ENCODE measurements at regions not wholly inside any gene's neighbourhood (a gene's known extent, or its start where the extent isn't known, plus 50 kb on each side); places are given as distances from the start of the nearest gene placed in this dataset.

- Histone ChIP-seq H3K27ac (no peak overlapping the region), H3K4me3 (no peak overlapping the region), H3K9me3 (ENCODE audit: low read depth) (no peaks in the 10 kb centered on the region), H3K4me1 (ENCODE audit: low read depth) (no peaks in the 10 kb centered on the region), H3K27me3 (no peaks in the 10 kb centered on the region), H3K36me3 (no peaks in the 10 kb centered on the region)
- TF ChIP-seq CTCF (IDR thresholded peaks at IDR 0.05; ENCODE audit: low read depth, low read length), result no peak
- DNase-seq (ENCODE audit: low read depth in 1 of 2, low spot score in 1 of 2), result no peak
Observed at GRCh38 chr2:8176887-8177286, 505.0 kb upstream of the ID2 start.

DNA sequence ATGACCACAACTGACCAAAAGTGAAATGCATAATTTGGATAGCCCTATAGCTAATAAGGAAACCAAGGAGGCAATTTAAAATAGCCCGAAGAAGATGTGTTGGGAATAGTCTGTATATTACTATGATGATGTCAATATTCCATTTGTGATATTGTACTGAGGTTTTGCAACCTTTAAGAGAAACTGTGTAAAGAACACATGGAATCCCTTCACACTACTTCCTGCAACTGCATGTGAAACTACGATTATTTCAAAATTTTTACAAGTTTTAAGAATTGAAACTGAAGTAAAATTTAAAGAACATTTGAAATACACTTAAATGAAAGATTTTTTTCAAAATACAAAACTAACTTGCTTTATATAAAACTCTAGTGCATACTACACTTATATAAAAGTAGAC, 504.3 kb upstream of the ID2 start:
- TF ChIP-seq CTCF (IDR thresholded peaks at IDR 0.05; ENCODE audit: low read depth, low read length), result no peak
- Histone ChIP-seq H3K27ac (no peak overlapping the region), H3K4me3 (no peak overlapping the region), H3K36me3 (no peaks in the 10 kb centered on the region), H3K4me1 (ENCODE audit: low read depth) (no peaks in the 10 kb centered on the region), H3K9me3 (ENCODE audit: low read depth) (no peaks in the 10 kb centered on the region), H3K27me3 (no peaks in the 10 kb centered on the region)
- DNase-seq (ENCODE audit: low read depth in 1 of 2, low spot score in 1 of 2), result no peak

- H3K9me3 ChIP-seq (ENCODE audit: low read depth), result no peaks in the 10 kb centered on the region
- H3K27me3 ChIP-seq, result no peaks in the 10 kb centered on the region
- H3K36me3 ChIP-seq, result no peaks in the 10 kb centered on the region
- no peak for DNase-seq (ENCODE audit: low read depth in 1 of 2, low spot score in 1 of 2)
- TF ChIP-seq CTCF (IDR thresholded peaks at IDR 0.05; ENCODE audit: low read depth, low read length), result no peak
- no peak overlapping the region for H3K27ac ChIP-seq
- no peaks in the 10 kb centered on the region for H3K4me1 ChIP-seq (ENCODE audit: low read depth)
- no peak overlapping the region for H3K4me3 ChIP-seq
Observed at GRCh38 chr2:8178911-8179310, 502.9 kb upstream of the ID2 start.

- no peaks in the 10 kb centered on the region for H3K9me3 ChIP-seq (ENCODE audit: low read depth)
- H3K27me3 ChIP-seq, result no peaks in the 10 kb centered on the region
- TF ChIP-seq CTCF (IDR thresholded peaks at IDR 0.05; ENCODE audit: low read depth, low read length), result no peak
- no peak overlapping the region for H3K4me3 ChIP-seq
- H3K36me3 ChIP-seq, result no peaks in the 10 kb centered on the region
- H3K4me1 ChIP-seq (ENCODE audit: low read depth), result no peaks in the 10 kb centered on the region
- H3K27ac ChIP-seq, result no peak overlapping the region
- no peak for DNase-seq (ENCODE audit: low read depth in 1 of 2, low spot score in 1 of 2)
Observed at GRCh38 chr2:8189316-8189715, 492.5 kb upstream of the ID2 start.

- Histone ChIP-seq H3K27ac (no peak overlapping the region), H3K36me3 (no peaks in the 10 kb centered on the region), H3K27me3 (no peaks in the 10 kb centered on the region), H3K9me3 (ENCODE audit: low read depth) (no peaks in the 10 kb centered on the region), H3K4me3 (no peak overlapping the region), H3K4me1 (ENCODE audit: low read depth) (no peaks in the 10 kb centered on the region)
- no peak for TF ChIP-seq CTCF (IDR thresholded peaks at IDR 0.05; ENCODE audit: low read depth, low read length)
- DNase-seq (ENCODE audit: low read depth in 1 of 2, low spot score in 1 of 2), result no peak
Observed at GRCh38 chr2:8190279-8190678, 491.6 kb upstream of the ID2 start.

DNA sequence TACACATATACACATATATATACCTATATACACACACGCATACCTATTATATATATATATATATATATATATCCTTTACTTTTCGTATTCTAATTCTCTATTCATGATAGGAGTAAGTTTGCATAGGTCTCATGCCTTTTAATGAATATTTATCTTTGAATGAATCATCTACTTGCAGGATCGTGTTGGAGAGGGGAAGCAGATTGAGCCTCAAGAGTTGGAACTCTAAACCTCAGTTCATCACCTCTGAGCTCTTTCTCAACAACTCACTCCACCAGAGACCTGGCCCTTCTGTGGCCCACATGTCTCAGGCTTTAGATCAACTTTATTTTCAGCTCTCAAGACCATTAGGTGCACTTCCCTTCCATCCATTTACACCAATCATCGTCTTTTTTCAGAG, 490.4 kb upstream of the ID2 start:
- no peak overlapping the region for H3K4me3 ChIP-seq
- DNase-seq (ENCODE audit: low read depth in 1 of 2, low spot score in 1 of 2), result no peak
- no peak overlapping the region for H3K27ac ChIP-seq
- H3K9me3 ChIP-seq (ENCODE audit: low read depth), result no peaks in the 10 kb centered on the region
- no peaks in the 10 kb centered on the region for H3K36me3 ChIP-seq
- no peak for TF ChIP-seq CTCF (IDR thresholded peaks at IDR 0.05; ENCODE audit: low read depth, low read length)
- H3K27me3 ChIP-seq, result no peaks in the 10 kb centered on the region
- H3K4me1 ChIP-seq (ENCODE audit: low read depth), result no peaks in the 10 kb centered on the region
